OCI-LY7 (cell line): ENCODE measurements at regions not wholly inside any gene's neighbourhood (a gene's known extent, or its start where the extent isn't known, plus 50 kb on each side); places are given as distances from the start of the nearest gene placed in this dataset.

Experiments used
- CTCF ChIP-seq: fragments of 200-600 bp; sonication (generic); conservative IDR thresholded peaks from 2 replicates; pipeline ENCODE4 v1.5.1; 2014; ENCODE audit warnings: mild to moderate bottlenecking, antibody characterized with exemption, low read length, moderate library complexity, mixed read lengths
- EZH2phosphoT487 ChIP-seq: fragments of 200-600 bp; sonication (generic); IDR thresholded peaks from 2 replicates; pipeline ENCODE4 v1.6.1; 2018; ENCODE audit warnings: low read depth, borderline replicate concordance, mild to moderate bottlenecking, mixed run types, antibody characterized with exemption, low read length, moderate library complexity, mixed read lengths

GRCh38 chr2:4693266-4693665 lies 989.9 kb downstream of the DCDC2C start:
- TF ChIP-seq CTCF: no peak
- no peak for TF ChIP-seq EZH2phosphoT487
